Fibroblast of villous mesenchyme (primary cell): ENCODE measurements at regions not wholly inside any gene's neighbourhood (a gene's known extent, or its start where the extent isn't known, plus 50 kb on each side); places are given as distances from the start of the nearest gene placed in this dataset.

ENCODE experiments used
- DNase-seq: peaks from one replicate; pipeline ENCODE4 v3.0.0-alpha.2; 2010; ENCODE audit warnings: low read depth
- H3K4me3 ChIP-seq: 2 replicates; pipeline ENCODE4 v1.5.1; 2011; ENCODE audit warnings: low read depth, mild to moderate bottlenecking, low read length
- CTCF ChIP-seq: IDR thresholded peaks from 2 replicates; pipeline ENCODE4 v1.5.1; 2012; ENCODE audit warnings: low read depth, mild to moderate bottlenecking, low read length; ENCODE audit not compliant: insufficient read depth

DNA sequence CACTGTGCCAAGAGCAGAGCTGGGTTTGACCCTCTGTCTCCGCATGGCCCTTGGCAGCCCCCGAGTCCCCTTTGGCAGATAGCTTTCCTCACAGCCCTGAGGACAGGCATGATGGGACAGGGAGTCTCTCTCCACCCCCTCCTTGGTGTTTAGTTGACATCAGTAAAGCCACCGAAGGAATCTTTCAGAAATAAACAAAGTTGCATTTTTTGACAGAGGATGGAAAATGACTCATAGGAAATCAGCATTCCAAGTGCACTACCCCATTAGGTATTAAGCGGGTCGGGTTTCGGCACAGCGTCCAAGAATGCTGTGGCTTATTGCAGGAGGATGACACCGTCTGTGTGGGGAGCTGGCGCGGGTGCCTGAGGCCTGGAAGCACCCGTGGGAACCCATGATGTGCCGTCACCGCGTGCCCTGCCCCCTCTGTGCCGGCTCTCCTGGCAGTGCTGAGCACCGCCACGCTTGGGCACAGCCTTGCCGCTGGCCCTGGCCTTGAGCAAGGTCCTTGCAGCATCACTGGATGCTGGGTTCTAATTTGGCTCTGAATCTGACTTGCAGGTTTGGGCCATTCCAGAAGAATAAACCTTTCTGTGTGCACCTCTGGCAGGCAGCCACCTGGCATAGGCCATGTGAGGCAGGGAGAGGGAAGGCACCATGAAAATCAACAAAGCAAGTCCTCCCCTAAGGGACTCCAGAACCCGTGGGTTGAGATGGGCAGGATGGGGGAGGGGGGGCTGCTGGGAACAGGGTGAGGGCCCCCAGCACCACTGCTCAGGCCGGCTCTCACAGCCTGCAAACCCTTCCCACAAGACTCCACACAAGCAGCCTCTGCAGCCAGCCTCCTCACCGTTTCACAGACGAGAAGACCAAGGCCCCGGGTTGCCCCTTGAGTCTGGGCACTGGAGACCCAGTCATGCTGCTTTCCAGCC lies 50.5 kb upstream of the ZNF469 start:
- TF ChIP-seq CTCF = no peak
- H3K4me3 ChIP-seq = no peak overlapping the region
- DNase-seq = peak; percentile 99

- DNase-seq = peak; percentile 84
- peak overlapping the region; percentile 16 for H3K4me3 ChIP-seq
Measured at GRCh38 chr16:88332921-88333825, 49.6 kb upstream of the ZNF469 start.
